Renal pelvis (tissue), 1 donor: ENCODE measurements at regions not wholly inside any gene's neighbourhood (a gene's known extent, or its start where the extent isn't known, plus 50 kb on each side); places are given as distances from the start of the nearest gene placed in this dataset.
A peak's percentile ranks its signal among the peaks of the same experiment; 100 is the strongest.
"Not testable (repeated sequence)": the region's sequence is repeated elsewhere in the genome, so short reads cannot be mapped to it uniquely, and the experiment has no call there.

ENCODE experiments used
- DNase-seq: peaks from one replicate; pipeline ENCODE4 v3.0.0-alpha.2; 2013

GRCh38 chr20:59460352-59460751 is 144.0 kb upstream of the PHACTR3 start:
- DNase-seq = no peak

DNA sequence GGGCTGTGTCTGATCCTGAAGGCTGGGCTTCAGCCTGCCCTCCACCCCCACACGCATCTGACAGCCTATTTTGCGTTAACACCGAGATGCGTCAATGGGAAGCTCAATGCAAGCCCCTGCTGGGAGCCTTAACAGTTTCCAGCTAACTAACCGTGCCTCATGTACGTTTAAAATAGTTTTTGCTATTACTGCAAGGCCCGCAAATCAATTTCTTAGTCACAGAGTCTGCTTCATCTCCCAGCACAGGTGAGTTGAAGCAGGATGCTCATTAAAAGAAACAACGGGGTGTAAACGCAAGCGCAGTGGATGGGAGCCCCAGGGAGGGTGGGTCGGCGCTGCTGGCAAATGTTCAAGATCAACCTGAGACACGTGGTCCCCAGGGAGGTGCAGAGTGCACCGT is 142.8 kb upstream of the PHACTR3 start:
- DNase-seq = no peak

DNA sequence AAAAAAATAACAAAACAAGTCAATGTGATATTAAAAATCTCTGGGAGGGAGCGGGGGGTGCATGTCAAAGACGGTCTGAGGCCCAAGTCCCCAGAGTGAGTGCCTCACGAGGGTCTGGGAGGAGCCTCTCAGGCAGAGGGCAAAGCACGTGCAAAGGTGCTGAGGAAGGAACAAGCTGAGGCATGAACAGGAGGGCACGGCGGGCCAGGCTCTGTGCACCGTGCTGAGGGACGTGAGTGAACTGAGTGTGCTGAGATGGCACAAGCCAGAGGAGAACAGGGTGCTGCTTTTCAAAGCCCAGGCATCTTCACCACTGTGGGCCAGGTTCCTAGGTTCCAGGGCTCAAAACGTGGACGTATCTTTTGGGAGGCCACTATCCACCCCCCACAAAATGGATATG is 142.1 kb upstream of the PHACTR3 start:
- no peak for DNase-seq

DNA sequence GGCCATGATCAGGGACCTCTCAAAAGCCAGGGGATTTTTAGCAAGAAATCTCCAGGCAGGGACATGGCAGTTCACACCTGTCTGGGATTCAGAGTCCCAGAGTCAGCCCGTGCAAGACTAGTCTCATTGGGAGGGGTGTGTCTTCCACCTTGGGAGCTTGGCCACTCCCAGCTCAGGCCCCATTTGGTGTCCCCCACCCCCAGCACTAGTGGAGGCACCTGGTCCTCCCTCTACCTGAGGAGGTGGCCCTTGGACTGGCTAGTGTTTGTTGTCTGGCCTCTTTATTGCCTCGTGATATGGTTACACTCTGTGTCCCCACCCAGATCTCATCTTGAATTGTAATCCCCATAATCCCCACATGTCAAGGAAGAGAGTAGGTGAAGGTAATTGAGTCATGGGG is 140.8 kb upstream of the PHACTR3 start:
- DNase-seq = no peak

DNA sequence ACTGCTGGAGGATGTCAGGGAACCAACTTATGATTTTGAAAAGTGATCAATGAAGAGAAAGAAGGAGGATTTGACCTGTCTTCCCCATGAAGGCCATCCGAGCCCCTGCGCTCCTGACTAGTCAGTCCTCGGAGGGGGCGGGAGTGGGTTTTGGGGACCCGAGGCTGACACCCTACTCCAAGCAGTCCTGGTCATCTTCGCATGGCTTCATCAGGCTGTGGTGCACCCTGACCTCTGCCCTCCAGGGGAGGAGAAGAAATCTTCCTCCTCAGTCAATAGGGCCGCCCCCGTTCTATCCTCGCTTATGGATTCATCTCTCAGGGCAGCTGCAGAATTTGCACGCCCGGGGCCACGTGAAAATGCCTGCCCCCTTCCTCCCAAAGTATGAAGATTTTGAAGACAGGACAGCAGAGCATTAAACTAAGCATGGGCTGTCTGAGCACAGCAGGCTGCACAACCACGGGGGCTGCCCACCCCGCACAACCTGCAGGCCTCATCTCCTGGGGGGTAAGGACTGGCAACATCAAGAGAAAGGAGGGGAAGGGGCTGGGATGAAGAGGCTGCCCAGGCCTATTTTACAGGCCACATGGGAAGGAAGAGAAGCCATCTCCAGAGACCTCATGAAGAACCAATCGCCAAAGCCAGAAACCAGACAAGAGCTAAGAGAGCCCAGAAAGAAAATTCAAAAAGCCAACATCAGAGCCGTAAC is 138.1 kb upstream of the PHACTR3 start:
- DNase-seq = no peak

GRCh38 chr20:59468831-59469230 is 135.5 kb upstream of the PHACTR3 start:
- DNase-seq = no peak

DNA sequence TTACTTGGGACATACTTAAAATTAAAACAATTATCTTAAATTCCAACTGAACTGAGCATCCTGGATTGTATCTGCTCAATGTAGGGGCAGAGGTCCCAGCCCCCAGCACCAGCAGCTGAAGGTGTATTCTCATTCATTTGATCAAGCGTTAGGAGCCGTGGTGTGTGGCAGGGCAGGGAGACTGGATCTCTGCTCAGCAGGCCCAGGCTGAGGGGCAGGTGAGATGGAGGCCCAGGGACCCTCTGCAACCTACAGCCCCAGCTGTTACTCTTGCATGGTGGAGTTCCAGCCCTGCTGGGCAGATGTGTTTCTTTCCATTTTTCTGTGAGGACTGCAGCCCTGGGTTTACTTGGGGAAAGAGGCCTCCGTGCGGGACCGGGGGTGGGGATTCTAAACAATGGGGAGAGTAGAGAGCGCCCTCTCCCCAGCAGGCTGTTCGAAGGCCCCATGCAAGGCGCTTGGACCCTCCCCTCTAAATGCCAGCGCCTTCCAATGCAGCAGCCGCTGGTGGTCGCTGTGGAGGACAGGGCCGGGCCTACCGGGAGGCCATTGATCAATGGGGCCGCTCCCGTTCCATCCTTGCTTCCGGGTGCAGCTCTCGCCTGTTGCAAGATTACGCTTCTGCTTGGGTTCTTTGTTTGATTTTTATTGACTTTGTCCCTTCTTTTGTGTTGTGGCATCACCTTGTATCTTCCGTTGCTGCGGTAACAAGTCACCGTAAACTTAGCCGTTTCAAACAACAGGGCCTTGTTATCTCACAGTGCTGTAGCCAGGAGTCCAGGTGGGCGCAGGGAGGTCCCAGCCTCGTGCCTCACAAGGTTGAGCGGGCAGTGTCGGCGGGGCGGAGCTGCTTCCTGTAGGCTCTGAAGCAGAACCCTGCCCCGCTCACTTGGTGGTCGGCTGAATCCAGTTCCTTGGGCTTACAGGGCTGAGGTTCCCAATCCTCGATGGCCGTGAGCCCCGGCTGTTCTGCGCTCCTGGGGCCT is 134.8 kb upstream of the PHACTR3 start:
- peak; percentile 37 for DNase-seq

DNA sequence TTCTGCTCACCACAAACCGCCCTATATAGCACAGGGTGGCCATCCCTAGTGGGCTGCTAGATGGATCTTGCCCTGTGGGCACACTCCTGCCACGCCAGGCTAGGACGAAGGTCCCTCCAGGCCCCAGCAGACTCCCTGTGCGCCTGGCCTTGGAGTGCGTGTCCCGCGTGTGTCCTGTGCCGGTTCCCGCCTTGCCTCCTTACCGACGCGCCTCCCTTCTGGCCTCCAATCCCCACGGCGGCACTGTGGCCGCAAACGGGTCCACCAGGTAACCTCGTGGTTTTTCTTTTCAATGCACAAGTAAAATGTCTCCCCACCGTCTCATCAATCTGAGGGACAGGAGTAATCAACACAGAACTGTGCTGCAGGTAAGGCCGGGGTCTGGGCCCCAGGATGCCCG is 133.8 kb upstream of the PHACTR3 start:
- no peak for DNase-seq

GRCh38 chr20:59471653-59472421 is 132.5 kb upstream of the PHACTR3 start:
- no peak for DNase-seq

DNA sequence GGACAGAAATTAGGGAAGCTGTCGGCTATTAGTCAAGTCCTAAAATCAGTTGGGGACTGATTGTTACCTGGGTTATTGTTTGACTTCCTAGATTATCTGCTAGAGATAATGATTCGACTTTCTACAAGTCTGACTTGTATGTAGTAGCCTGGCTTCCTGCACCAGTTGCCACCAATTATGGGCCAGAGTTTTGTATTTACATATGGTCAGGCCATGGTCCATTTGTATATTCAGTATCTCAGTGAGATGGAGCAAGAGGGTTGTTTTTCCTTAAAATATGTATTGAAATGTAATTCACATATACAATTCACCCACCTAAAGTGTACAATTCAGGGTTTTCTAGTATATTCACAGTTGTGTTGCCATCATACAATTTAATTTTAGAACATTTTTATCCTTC is 130.6 kb upstream of the PHACTR3 start:
- DNase-seq = no peak

GRCh38 chr20:59481067-59481466 is 123.3 kb upstream of the PHACTR3 start:
- no peak for DNase-seq

DNA sequence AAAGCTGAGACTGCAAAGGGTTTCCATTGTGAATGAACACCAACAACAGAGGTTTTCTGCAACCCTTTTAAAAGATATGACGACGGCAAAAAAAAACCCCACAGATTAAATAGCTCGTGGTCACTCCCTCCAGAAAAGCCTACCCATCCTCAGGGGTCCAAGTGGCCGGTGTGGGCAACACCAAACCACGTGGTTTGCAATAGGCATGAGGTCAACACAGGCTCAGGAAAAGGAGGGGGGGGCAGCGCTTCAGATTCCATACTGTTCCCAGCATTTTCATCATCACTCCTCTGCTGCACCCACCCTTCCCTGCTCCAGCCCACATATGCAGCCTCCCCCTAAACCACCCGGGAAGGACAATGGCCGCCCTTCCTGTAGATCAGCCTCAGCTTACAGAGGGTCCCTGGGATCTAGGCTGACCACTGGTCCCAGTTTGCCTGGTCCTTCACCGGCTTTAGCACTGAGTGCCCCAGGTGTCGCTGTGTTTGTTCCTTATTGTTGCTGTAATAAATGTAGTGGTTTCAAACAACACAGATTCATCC is 122.8 kb upstream of the PHACTR3 start:
- DNase-seq = no peak

DNA sequence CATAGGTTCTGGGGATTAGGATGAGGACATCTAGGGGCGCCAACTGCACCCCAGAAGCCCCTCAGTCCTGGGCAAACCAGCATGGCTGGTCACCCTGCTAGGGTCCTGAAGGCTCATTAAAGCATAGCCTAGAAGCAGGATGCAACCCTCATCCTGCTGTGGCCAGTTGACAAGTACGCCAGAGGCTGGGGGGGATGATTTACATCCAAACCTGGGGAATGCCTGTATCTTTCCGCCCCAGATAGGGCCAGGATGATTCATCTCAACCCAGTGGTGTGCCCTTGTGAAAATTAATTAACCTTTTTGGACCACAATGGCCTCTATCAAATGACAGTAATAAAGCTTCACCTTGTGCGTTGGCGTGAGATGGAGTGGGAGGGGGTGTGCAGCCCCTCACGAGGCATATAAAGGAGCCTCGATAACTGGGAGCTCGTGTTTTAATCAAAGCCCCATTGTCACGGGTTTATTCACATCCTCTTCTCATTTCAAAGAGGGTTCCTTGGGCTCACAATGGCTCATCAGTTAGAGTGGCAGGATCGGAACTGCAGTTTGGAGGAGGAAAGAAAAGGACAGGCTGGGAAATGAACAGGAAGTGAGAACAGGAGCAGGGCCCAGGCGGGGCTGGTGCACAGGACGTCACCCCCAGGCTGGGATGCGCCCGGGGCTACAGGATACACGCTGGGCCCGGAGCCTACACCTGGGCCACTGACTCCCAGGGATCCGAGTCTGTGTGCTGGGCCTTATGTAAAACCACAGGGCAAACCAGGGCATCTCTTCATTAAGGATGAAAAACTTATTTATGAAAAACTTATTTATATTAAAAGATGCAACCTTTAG is 121.8 kb upstream of the PHACTR3 start:
- no peak for DNase-seq

DNA sequence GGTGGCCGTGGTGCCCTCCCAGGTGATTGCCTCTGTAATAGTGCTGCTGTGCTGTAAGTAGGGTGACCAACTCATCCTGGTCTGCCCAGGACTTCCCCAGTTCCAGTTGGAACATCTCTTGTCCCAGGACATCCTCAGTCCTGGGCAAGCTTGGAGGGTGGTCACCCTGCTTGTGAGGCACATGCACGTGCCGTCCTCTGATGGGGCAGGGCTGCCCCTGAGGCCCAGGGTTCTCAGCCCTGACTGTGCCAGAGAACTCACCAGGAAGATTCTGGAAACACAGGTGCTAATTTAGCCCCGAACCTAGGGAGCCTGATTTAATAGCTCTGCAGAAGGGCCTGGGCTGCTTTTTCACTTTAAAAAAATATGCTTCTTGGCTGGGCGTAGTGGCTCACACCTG is 120.9 kb upstream of the PHACTR3 start:
- no peak for DNase-seq

DNA sequence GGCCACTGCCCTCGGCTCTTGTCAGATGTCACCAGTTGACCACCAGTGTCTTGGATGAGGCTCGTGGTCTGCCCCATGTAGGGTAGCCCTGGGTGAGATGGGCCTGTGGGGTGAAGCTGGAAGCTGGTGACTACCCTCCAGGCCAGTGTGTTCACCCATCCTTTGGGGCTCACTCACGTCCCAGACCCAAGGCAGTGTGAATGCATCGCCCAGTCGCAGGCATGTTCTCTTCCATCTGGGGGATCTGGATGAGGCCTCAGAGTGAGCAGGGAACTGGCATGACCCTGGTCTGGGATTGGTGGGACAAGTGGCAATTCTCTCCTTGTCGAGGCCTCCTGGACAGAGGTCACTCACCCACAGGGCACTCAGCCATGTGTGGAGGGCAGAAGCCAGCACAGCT is 120.1 kb upstream of the PHACTR3 start:
- no peak for DNase-seq

DNA sequence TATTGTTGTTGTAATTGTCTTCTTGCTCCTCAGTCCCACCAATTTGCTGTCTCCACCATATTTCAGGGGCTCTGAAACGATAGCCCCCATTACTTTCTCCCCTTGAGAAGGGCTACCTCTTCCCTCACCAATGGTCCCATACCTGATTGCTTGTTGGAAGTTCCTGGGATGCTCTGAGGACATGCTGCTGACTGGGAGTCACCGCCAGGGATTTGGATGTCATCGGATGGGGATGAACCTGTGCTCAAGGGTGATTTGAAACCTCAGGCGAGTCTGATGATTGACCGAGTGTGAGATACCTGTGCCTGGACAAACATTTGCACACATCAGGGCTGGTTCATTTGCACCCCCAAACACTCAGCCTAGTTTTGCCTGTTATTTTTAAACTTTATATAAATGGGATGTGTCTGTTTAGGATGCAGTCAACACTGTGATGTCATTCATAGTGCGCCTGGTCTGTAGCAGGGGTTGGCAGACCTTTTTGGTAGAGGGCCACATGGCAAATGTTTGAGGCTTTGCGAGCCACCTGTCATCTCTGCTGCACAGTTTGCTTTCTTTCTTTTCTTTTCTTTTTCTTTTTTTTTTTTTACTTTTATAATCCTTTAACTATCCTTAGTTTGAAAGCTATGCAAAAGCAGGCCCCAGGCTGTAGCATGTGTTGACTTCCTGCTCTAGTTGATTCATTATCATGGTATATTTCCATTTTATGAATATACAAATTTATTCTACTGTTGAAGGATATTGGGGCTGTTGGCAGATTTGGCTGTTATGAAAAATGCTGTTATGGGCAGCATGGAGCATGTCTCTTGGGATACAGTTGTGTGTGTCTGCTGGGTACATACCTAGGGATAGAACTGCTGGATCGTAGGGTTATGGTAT is 118.5 kb upstream of the PHACTR3 start:
- DNase-seq = no peak

- DNase-seq = not testable (repeated sequence)
Observed at GRCh38 chr20:59488459-59488858, 115.9 kb upstream of the PHACTR3 start.

GRCh38 chr20:59490196-59491004 is 113.9 kb upstream of the PHACTR3 start:
- DNase-seq = not testable (repeated sequence)

- no peak for DNase-seq
Observed at GRCh38 chr20:59491884-59492283, 112.5 kb upstream of the PHACTR3 start.
